HG03575 (cell line): ENCODE measurements at regions not wholly inside any gene's neighbourhood (a gene's known extent, or its start where the extent isn't known, plus 50 kb on each side); places are given as distances from the start of the nearest gene placed in this dataset.

Experiments
- ATAC-seq: cut with Tn5 transposase; IDR thresholded peaks from one replicate; pipeline ENCODE4 v1.9.1; 2021; ENCODE audit not compliant: unreplicated experiment, insufficient number of reproducible peaks, low FRiP score; ENCODE audit errors: extremely low read depth

GRCh38 chr5:7955476-7955875 is 86.5 kb downstream of the MTRR start:
- ATAC-seq: no peak

GRCh38 chr5:7957329-7957728 is 88.4 kb downstream of the MTRR start:
- no peak for ATAC-seq

DNA sequence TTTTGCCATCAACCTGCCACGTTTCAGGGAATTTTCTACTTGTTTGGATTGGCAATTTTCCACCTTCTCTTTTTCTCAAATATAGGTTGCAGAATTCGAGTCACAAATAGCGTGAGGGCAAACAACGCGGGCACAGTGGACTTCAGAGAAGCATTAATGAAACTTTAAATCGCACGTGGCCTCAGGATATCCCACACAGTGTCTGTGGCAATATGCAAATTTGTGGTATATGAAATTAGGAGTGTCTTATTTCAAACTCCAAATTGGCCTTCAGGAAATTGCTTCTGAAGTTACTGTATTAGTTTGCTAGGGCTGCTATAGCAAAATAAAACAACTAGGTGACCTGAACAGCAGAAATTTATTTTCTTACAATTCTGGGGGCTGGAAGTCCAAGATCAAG is 91.2 kb downstream of the MTRR start:
- ATAC-seq: no peak

- ATAC-seq: no peak
Observed at GRCh38 chr5:7961540-7961939, 92.6 kb downstream of the MTRR start.

DNA sequence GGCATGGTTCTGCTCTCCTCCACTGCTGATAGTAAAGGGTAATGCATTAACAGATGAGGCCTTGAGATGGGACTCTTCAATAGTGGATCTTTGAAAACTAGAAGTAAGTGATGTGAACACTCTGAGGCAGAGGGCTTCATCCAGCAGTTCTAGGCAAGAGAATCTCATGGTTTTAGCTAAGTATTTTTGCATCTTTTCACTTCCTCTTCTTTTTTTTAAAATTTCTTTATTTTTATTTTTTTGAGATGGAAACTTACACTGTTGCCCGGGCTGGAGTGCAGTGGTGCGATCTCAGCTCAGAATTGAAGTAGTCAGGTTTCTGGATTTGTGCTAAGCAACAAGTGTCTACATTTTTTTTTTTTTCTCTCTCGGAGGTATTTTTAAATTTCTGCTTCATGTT is 101.9 kb downstream of the MTRR start:
- peak; percentile 88 for ATAC-seq

GRCh38 chr5:7976411-7977190 is 107.7 kb downstream of the MTRR start:
- ATAC-seq: no peak

DNA sequence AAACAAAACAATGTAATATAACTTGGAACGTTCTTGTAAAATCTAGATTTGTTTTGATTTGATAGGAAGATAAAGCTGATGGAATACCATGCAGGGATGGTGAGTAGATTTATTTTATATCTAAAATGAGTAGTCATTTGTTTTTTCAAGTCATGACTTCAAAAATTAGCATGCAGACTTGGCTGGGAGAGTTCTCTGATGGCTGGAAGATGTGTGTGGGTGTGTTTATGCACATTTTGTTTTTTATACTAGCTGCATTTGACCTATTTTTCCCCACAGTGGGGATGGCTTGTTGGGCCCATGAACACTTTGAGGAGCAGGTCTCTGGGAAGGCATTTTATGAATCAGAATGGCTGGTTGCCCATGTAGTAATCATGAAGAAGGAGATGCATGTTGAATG is 109.2 kb downstream of the MTRR start:
- ATAC-seq: no peak

DNA sequence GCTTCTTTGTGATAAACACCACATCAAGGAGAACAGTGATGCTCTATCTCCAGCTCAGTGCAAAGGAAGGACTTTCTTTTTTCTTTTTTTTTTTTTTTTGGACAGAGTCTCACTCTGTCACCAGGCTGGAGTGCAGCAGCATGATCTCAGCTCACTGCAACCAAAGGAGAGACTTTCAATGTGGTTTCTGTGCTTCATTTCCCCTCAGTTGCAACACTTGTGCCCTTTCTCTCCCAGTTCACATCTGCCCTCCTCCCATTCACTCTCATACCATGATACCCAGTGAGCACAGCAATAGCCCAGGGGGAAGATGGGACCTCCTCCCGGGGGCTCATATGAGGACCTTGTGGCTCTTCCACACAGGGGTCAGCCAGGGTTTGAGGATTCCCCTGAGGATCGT is 110.0 kb downstream of the MTRR start:
- no peak for ATAC-seq

- ATAC-seq: no peak
Observed at GRCh38 chr5:7980881-7981280, 111.9 kb downstream of the MTRR start.

- ATAC-seq: no peak
Observed at GRCh38 chr5:7983433-7983832, 114.5 kb downstream of the MTRR start.

- no peak for ATAC-seq
Observed at GRCh38 chr5:7991125-7991821, 122.3 kb downstream of the MTRR start.

GRCh38 chr5:7995688-7996294 is 126.8 kb downstream of the MTRR start:
- no peak for ATAC-seq

DNA sequence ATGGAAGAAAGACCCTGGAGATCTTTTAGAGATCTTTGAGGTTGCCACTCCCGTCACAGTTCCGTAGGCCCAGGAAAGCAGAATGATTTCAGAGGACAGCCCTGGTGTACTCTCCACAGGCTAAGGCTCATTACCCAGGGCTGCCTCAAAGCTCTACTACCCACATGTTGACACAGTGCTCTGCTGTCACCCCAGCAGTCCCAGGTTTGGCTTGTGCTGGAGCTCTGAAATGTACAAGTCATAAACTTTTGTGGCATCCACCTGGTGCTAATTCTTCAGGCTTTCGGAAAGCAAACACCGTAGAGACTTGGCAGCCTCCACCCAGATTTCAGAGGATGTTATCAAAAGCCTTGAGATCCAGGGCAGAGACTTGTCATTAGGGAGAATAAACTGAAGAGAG is 136.5 kb downstream of the MTRR start:
- ATAC-seq: no peak

DNA sequence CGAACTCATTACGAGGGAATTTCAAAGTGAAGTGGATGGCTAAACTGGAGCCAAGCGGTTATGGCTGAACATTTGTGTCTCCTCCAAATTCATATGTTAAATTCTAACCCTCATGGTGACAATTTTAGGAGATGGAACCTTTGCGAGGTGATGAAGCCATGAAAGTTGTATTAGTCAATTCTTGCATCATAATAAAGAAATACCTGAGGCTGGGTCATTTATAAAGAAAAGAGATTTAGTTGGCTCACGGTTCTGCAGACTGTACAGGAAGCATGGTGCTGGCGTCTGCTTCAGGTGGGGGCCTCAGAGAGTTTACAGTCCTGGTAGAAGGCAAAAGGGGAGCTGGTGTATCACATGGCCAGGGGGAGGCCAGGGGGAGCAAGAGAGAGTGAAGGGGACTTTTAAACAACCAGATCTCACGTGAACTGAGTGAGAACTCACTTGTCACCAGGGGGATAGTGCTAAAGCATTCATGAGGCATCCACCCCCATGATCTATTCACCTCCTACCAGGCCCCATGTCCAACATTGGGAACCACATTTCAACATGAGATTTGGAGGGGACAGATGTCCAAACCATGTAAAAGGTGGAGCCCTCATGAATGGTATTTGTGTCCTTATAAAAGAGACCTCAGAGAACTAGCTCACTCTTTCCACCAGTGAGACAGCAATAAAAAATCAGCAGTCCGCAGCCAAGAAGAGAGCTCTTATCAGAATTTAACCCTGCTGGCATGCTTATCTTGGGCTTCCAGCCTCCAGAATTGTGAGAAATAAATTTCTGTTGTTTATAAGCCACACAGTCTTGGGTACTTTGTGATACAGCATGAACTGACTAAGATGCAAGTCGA is 143.4 kb downstream of the MTRR start:
- ATAC-seq: no peak

DNA sequence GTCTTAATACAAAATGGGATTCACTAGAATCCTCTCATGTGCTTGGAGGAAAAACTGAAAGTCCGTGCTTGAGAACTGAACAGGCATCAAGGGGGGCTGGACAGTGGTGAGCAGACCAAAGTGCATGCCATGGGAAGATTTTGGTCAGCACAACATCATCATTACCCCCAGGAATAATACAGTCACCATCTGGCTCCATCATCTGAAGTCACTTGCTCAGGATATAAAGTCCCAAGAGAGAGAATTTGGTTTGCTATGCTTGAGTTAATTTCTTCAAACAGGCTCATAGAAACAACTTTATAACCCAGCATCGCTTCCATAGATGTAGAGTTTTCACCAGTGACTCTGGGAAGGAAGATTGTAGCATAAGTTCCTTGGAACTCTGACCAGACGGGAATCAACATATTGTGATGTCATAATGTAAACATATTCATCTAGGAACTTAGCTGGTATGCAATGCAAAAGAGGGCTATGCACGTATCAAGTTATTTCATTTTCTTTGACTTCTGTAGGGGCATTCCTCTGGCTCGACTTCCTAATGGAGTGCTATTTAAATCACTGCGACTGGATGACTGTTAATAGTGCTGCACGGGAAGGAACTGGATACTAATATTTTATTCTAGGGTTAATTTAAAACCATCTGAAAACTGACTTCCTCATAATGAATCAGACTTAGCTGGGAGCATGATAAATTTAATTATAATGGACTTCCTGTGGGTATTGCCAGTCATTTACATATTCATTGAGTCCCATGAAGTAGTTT is 145.2 kb downstream of the MTRR start:
- ATAC-seq: no peak

DNA sequence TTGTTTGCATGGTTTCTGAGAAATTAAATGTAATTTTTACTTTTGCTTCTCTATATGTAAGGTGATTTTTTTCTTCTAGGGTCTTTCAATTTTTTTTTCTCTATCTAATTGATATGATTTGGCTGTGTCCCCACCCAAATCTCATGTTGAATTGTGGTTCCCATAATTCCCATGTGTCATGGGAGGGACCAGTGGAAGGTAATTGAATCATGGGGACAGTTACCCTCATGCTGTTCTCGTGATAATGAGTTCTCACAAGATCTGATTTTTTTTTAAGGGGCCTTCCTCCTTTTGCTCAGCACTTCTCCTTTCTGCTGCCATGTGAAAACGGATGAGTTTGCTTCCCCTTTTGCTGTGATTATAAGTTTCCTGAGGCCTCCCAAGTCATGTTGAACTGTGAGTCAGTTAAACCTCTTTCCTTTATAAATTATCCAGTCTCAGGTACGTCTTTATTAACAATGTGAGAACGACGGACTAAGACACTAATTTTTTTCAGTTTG is 150.8 kb downstream of the MTRR start:
- ATAC-seq: no peak

- no peak for ATAC-seq
Observed at GRCh38 chr5:8020861-8021514, 152.0 kb downstream of the MTRR start.

- no peak for ATAC-seq
Observed at GRCh38 chr5:8028243-8028642, 159.3 kb downstream of the MTRR start.
